Hematopoietic multipotent progenitor cell treated with erythropoietin and hydrocortisone succinate and interleukin-3 and kit ligand, for 6 days (in vitro differentiated cells): ENCODE measurements at regions not wholly inside any gene's neighbourhood (a gene's known extent, or its start where the extent isn't known, plus 50 kb on each side); places are given as distances from the start of the nearest gene placed in this dataset.

Experiments
- DNase-seq: peaks from one replicate; pipeline ENCODE4 v3.0.0-alpha.2; 2015

DNA sequence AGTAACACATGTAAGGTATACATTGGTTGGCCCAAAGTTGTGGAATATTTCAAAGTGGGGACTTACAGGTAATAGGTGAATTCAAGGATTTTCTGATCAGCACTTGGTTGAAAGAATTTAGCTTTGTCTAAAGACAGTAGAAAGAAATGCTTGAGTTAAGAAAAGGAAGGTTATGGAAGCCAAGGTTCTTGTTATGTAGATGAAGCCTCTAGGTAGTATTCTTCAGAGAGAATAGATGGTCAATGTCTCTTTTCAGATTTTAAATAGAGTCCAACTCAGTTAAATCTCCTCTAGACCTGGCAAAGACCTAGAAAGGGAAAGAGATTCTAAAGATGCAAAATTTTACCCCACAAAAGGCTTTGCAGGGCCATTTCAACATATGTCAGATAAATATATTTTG, 157.4 kb downstream of the ANKRD30B start:
- DNase-seq = no peak

DNA sequence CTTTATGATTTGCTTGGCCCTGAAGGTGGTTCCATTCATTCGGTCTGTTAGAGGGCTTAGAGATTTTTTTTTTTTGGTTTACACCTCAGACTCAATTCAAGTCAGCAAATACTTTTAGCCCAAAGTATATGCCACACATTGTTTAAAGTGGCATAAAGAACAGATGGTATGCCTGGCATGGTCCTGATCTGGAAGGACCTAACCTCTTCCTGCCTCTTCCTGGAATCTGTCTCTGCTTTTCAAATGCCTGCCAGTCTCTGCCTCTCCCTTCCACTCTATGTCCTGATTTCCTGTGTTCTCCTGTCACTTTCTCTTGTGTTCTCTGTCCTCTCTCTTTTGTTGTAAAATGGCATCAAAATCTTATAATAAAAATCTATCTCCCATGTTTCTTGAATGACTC, 158.0 kb downstream of the ANKRD30B start:
- no peak for DNase-seq

DNA sequence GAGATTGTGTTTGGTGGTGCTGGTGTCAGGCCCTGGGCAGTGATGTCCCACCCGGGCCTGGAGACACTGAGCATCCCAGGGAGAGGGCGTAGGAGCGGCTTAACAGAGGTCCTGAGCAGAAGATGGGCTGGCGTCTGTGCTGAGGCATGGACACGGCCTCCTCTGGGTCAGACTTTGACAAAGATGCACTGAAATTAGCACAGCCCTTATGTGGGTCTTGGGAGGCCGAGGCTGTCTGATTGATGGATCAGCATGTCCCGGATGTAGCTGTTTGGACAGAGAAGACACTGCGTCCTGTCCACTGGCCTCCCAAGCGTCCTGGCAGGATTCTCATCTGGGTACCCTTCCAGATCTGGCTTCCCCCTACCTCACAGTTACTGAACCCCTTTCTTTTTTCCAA, 159.4 kb downstream of the ANKRD30B start:
- DNase-seq = no peak

DNA sequence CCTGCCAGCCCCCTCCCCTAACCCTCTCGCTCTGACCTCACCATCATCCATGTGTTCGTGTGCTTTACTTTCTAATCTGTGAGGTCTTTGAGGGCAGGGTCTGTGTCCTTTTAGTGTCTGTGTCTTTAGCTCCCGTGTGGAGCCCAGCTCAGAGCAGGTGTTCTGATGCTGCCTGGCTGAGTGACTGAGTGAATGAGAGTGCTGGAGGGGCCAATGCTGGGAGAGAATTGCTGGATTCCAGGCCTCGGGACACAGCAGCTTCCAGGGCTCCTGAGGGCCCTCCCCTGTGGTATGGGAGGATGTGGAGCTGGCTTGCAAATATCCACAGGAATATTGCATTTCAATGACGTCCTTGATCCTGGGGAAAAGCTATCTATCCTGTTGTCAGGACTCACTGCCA, 160.6 kb downstream of the ANKRD30B start:
- no peak for DNase-seq

DNA sequence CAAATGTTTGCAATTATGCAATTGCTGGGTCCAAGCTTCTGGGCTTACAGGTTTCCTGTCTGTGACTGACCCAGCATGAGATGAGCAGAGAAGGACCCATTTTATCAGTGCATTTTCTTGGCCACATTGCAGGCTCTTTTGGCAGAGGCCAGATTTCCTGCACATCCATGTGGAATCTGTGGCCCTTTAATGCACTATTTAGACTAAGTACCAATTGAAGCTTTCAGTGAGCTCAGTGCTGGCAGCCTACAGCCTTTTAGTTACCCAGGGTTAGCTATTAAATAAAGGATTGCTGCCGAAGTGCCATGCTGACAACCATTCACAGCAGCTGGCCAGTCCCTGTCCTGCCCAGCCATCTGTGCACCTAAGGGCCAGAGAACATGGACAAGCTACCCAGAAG, 165.0 kb downstream of the ANKRD30B start:
- DNase-seq = no peak

DNA sequence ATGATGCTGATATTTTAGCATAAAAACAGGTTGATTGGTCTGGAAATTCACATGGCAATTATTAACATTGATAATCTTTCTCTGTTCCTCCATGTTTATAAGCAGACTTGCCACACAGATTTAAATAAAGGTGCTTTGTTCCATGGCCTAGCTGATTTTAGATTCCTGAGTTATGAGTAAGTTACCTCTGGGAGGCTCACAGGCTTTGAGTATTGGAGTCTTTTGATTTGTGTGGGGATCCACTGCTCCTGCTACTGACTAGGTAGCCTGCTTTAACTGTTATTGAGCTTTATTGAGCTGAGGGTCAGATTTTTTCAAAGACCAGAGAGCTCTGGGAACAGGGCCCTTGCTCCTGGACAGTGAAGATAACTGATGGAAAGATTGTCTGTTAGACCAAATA, 166.1 kb downstream of the ANKRD30B start:
- DNase-seq = no peak

DNA sequence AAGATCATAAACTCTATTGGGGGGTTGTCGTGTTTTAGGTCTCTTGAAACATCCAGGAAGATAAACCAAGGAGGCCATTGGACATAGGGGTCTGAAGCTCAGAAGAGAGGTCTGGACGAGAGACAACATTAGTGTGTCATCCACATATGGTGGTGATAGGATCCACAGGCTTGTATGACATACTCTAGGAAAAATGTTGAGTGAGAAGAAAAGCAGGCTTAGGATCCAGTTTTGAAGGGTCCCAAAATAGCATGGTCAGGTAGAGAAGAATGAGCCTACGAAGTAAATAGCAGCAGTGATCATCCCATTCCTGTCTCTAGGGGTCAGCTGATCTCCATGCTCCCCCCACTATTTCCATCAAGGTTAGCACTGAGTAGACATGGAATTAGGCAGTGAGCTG, 166.8 kb downstream of the ANKRD30B start:
- no peak for DNase-seq

DNA sequence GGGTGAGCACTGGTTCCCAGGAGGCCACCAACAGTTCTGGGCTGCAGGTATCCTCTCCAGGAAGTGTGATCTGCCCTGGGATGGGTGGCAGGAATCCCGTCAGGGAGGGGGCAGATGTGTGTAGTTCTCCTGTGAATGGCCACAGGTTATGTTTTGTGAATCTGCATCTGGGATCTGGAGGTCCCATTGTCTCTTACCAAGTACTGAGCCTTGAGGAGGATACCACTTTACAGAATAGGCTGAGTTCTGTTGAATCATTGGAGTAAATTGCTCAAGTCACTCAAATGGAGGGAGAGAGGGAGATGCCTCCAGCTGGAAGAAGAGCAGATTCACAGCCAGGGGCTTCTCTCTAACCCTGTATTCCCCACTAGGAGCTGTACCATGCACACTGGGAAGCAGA, 168.2 kb downstream of the ANKRD30B start:
- DNase-seq = no peak

DNA sequence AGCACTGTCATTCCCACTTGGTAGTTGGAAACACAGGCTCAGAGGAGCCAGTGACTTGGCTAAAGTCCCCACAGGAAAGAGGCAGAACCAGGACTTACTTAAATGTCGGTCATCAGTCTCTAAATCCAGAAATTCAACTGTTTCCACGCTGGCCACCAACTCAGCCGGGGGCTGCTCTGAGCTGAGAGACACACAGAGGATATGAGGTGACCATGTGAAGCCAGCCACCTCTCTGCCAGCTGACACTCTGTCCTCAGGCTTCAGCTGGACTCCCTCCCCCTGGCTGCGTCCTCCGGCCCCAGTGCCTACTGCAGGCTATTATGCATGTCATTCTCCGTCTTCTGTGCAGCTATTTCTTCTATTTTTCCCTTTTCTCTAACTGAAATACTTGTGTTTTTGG, 168.9 kb downstream of the ANKRD30B start:
- no peak for DNase-seq

DNA sequence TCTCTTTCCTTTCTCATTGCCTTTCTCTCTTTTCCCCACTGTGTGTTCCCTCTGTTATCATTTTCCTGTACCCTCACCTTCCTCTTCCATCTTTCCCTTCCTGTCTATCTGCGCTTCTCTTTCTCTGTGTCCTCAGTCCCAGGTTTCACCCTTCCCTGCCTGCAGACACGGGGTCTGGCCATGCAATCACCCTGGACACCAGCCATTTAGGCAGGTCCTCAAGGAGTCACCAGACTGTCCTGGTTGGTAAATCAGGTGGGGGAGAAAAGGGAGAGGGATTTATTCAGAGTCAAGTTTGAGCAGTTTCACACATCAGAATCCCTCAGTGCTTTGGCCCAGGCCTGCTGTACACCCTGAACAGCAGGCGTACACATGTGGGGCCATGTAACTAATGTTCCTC, 169.3 kb downstream of the ANKRD30B start:
- DNase-seq = no peak

DNA sequence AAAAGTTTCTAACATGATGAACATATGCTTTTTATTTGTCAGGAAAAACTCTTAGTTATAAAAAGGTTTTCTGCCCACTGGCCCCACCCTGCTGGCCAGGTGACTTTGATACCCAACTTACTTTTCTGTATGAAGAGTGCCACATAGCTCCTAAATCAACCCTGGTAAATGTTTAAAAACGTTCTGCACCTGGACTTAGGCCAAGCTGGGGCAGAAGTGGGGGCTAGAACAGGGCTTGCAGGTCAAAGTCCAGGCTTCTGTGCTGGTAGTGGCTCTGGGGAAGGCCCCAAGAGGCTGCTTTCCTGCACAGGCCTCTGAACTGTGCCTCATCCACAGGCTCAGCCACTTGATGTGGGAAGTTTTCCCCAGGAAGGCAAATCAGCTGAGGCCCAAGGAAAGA, 171.7 kb downstream of the ANKRD30B start:
- no peak for DNase-seq

DNA sequence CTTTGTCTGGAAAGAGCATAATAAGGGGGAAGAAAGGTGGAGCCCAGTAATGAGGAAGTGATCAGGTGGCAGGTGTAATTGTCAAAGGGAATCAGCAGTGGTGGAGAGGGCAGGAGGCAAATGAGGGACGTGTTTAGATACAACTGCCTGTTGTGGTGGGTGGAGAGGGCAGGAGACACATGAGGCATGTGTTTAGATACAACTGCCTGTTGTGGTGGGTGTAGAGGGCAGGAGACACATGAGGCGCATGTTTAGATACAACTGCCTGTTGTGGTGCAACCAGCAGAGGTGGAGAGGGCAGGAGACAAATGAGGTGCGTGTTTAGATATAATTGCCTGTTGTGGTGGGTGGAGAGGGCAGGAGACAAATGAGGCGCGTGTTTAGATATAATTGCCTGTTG, 173.1 kb downstream of the ANKRD30B start:
- no peak for DNase-seq

DNA sequence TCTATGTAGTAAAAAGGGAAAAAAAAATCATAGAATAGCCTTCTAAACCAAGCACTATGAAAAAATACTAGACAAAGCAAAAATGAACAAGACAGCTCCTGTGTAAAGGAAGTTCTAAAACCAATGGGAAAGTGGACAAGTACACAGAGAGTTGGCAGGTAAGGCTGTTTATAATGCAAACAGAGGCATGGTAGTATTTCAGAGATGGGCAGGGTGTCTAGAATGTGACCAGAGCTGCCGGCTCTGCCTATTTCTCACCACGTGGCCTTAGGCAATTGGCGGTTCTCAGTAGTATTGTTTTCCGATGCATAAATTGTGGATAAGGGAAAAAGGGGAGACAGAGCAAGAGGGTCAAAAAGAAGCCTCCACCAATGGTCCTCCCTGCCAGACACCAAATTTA, 173.6 kb downstream of the ANKRD30B start:
- no peak for DNase-seq

DNA sequence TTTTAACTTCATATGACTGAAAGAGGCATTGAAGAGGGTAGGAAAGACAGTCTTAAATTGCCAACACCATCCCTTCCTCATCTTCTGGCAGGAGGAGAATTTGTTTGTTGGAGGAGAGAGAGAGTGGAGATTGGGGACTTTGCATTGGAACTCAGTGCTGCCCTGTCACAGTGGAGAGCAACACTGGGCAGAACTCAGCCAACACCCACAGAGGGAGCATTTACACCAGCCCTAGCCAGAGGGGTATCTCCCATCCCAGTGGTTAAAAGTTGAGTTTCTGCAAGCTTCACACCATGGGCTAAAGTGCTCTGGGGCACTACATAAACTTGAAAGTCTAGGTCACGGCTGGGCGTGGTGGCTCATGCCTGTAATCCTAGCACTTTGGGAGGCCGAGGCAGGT, 174.1 kb downstream of the ANKRD30B start:
- DNase-seq = no peak

DNA sequence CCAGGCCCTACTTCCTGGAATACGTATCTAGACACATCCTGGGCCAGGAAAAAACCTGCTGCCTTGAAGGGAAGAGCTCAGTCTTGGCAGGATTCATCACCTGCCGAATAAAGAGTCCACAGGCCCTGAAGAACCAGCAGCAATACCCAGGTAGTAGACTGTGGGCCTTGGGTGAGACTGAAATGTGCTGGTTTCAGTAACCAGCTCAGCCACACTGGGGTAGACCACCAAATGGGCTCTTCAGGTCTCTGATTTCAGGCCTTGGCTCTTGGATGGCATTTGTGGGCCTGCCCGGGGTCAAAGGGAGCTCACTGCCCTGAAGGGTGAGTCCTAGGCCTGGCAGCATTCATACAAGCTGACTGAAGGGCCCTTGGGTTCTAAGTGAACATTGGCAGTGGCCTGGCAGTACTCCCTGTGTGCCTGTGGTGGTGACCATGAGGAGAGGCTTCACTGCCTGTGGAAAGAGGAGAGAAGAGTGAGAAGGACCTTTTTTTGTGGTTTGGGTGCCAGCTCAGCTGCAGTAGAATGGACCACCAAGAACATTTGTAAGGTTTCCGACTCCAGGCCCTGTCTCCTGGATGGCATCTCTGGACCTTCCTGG, 175.1 kb downstream of the ANKRD30B start:
- DNase-seq = no peak

DNA sequence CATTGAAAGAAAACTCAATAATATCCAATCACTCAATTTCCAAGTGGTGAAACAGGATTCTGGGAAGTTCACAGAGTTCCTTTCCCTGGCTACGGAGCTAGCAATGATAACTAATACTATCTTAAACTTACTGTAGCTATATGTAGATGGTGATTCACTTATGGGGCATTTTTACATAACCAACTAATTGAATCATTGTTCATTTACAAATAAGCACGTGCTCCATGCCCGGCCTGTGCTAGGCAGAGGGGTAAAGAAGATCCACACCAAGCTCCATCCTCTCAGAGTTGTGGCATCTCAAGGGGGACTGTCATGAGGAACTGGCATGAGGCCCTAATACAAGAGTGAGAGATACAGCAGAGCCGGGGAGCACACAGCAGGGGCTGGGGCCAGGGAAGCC, 176.3 kb downstream of the ANKRD30B start:
- no peak for DNase-seq

DNA sequence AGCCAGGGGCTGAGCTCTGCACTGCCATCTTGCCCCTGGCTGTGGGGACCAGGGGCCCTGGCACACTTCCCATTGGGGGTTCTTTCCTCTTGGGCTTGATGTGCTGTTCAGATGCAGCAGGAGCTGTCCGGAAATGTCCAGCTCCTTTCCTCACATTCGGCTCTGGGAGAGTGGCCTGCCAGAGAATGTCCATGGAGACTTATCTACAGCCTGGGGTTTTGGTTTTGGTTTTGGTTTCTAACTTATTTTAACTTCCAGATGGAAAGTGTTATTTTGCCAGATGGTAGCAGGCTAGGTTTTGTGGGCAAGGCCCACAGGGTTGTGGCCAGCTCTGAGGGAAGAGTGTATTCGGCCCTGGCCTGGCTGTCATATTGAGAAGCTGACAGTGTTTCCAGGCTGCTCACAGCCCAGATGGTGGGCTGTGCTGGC, 177.3 kb downstream of the ANKRD30B start:
- no peak for DNase-seq

DNA sequence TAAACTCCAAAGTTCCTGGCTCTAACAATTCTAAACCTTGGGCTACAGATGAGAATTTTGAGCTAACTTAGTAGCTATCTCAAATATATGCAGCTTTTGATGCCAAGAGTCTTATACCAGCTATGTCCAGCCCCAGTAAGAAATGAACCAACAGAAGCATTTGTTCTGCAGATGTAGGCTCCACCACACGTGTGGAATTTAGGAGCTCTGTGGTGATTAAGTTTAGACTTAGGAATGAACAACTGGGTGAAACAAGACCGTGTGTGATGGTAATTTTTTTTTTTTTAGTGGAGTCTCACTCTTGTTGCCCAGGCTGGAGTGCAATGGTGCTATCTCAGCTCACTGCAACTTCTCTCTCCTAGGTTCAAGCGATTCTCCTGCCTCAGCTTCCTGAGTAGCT, 179.7 kb downstream of the ANKRD30B start:
- no peak for DNase-seq

DNA sequence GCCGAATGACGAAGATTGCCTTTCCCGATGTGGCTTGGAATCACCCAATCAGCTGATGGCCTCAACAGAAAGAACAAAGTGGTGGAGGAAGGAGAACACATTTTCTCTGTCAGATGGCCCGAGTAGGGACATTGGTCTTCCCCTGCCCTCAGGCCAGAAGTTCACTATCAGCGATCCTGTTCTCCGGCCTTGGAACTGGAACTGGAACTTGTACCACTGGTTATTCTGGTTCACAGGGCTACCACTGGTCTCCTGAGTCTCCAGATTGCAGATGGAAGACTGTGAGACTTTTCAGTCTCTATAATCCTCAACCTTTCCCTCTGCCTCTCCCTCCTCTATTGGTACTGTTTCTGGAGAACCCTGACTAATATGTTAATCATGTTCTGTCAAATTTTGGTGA, 180.4 kb downstream of the ANKRD30B start:
- no peak for DNase-seq

DNA sequence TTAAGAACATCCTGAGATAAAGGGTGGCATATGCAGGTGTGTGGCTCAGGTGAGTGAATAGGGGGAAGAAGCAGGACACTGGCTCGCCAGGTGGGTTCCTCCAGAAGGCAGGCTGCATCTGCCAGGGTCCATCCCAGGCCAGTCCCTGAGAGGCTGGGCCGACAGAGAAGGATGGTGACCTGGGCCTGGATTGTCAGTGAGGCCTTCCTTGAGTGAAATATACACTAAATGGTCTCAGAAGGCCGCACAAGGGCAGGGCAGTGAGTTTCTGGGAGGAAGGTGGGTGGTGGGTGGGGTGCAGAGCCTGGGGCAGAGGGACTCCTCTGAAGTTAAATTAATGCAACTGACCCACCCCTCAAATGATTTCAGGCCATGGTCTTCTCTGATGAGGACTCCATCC, 182.1 kb downstream of the ANKRD30B start:
- no peak for DNase-seq

DNA sequence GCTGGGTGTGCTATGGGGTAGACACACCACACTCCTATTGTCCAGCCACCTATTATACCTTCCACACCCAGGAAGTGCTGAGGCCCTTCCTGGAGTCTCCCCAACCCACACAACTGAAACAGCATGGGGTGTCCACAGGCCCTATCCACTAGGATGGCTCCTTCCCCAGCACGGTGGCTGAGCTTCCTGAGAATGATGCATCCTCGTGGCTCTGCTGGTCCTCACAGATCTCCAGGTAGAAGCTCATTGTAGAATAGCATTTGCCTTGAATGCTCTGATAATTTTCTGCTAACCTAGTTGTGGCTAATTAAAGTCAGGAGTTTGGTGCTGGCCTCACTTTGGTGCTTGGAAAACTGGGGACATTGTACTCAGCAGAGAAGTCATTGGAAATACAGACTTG, 182.6 kb downstream of the ANKRD30B start:
- DNase-seq = no peak

DNA sequence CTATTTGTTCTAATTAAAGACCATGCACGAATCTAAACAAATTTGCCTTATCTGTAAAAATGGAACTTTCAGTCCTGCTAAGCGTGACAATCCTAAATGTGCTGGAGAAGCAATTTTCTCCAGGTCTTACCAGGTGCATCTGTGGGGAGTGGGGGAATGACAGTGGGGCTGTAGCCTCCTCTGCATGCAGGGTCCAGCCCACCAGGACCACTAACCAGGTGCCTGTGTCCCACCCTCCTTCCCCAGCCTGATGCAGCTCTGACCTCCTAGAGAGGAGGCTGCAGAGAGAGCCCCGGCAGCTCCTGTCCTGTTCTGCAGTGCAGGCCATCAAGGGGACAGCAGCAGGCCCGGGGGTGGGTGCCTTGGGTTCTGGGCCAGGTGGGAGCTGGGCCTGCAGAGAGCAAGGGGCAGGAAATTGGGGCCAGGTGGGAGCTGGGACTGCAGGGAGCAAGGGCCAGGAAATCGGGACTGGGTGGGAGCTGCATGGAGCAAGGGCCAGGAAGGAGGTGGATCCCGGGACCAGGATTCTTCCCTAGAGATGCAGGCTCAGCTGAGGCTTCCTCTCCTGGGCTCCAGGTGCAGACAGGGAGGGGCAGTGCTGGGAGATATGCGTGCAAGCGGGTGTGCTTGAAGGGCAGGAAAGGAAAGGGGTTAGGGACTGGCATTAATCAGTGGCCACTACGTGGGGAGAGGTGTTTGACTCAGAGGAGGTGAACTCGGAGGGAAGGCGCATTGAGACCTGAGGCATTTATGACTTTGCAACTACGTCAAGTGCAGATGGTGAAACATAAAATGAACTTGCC, 185.3 kb downstream of the ANKRD30B start:
- no peak for DNase-seq

DNA sequence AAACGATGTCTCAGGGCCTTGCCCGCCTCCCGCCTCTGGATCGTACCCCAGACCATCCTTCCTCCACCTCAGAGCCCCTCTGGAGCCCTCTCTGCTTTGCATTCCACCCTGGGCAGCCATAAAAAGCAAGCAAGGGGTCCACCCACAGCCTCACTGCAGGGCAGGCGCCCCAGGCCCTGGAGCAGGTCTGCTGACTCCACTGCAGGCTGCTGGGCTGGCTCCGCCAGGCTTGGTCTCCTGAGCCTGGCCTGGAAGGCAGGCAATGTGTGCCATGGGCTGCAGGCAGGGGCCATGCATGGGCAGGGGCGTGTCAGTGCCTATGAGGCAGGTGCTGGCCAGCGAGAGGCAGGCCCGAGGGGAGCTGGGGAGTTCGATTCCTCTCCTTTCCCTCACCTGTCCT, 186.0 kb downstream of the ANKRD30B start:
- no peak for DNase-seq

DNA sequence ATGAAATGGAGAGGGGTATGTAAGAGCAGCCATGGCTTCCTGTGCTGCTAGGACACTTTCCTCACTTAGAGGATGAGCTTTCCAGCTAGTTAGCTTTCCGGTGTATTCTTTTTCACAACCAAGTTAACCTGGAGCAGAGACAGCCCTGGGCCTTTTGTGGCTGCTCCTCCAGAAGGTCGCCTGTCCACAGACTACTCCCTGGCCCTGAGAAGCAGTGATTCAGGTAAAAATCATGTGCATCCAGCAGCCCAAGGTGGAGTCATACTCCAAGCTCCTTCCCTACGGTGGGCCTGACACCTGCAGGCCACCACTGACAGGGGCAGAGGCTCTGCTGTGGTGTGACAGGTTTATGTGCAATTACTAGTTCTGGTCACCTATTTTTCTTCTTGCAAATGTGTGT, 187.2 kb downstream of the ANKRD30B start:
- no peak for DNase-seq

DNA sequence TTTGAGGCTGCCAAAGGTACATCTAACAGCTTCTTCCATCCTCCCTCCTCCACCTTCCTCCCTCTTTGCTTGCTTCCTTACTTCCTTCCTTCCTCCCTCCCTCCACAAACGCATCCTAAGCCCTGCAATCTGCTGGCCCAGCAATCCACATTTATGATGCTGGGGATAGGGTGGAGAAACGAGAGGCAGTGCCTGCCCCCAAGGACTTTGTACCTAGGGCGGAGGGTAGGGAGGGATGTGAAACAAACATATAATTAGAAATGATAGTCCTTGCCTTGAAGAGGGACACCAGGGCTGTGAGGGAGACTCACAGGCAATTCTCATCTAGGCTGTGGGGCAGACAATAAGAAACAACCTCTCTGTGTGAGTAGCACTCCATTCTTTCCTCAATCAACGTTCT, 188.3 kb downstream of the ANKRD30B start:
- no peak for DNase-seq
